ENCODE measurements at regions not wholly inside any gene's neighbourhood (a gene's known extent, or its start where the extent isn't known, plus 50 kb on each side); places are given as distances from the start of the nearest gene placed in this dataset.

- TF ChIP-seq ZNF223 (tag by site-specific recombination; IDR thresholded peaks at IDR 0.05) (no peak), ZNF558 (tag by site-specific recombination; IDR thresholded peaks at IDR 0.05) (no peak), ZBTB1 (tag by site-specific recombination; IDR thresholded peaks at IDR 0.05) (no peak), ZNF664 (tag by site-specific recombination; IDR thresholded peaks at IDR 0.05) (no peak), ZNF211 (tag by site-specific recombination; IDR thresholded peaks at IDR 0.05; ENCODE audit: low read depth) (no peak), ZBTB21 (tag by site-specific recombination; IDR thresholded peaks at IDR 0.05) (no peak), ZNF18 (tag by site-specific recombination; IDR thresholded peaks at IDR 0.05) (no peak), ZNF398 (tag by site-specific recombination; IDR thresholded peaks at IDR 0.05) (no peak), INSM2 (tag by site-specific recombination; IDR thresholded peaks at IDR 0.05) (no peak), ZNF2 (tag by site-specific recombination; IDR thresholded peaks at IDR 0.05) (no peak), ZNF23 (tag by site-specific recombination; IDR thresholded peaks at IDR 0.05; ENCODE audit: borderline replicate concordance) (no peak), SETDB1 (IDR thresholded peaks at IDR 0.05; ENCODE audit: insufficient read length, low read length) (no peak), PRDM4 (tag by site-specific recombination; IDR thresholded peaks at IDR 0.05) (no peak), ZNF404 (tag by site-specific recombination; IDR thresholded peaks at IDR 0.05) (no peak), ZBTB6 (tag by site-specific recombination; IDR thresholded peaks at IDR 0.05) (no peak), WT1 (tag by site-specific recombination; IDR thresholded peaks at IDR 0.05) (no peak), ZNF10 (tag by site-specific recombination; IDR thresholded peaks at IDR 0.05) (no peak), GLIS2 (tag by site-specific recombination; IDR thresholded peaks at IDR 0.05) (no peak), KLF8 (tag by site-specific recombination; IDR thresholded peaks at IDR 0.05) (no peak)
- Histone ChIP-seq H3K36me3 (ENCODE audit: control insufficient read depth in 2 of 2, insufficient read depth in 1 of 2, low read length in 2 of 2) (no peaks in the 10 kb centered on the region), H3K4me3 (ENCODE audit: low read depth, low read length) (no peak overlapping the region), H3K27ac (ENCODE audit: extremely low read depth, low read depth, low read length) (no peak overlapping the region), H3K9me3 (ENCODE audit: control insufficient read depth, insufficient read depth, low read depth, low read length) (no peaks in the 10 kb centered on the region), H3K4me1 (ENCODE audit: control insufficient read depth, insufficient read depth, low read length) (no peaks in the 10 kb centered on the region)
- POLR2A ChIA-PET = no interaction called here
- CTCF ChIA-PET = no interaction called here
Measured at GRCh38 chr4:133638751-133639150, 489.7 kb downstream of the PCDH10 start.
